ENCODE measurements at regions not wholly inside any gene's neighbourhood (a gene's known extent, or its start where the extent isn't known, plus 50 kb on each side); places are given as distances from the start of the nearest gene placed in this dataset.
A peak's percentile ranks its signal among the peaks of the same experiment; 100 is the strongest.

- Histone ChIP-seq H3K4me3 (no peak overlapping the region), H3K27ac (no peak overlapping the region)
- DNase-seq (ENCODE audit: low spot score): peak; percentile 65
- TF ChIP-seq, protein P1, sequence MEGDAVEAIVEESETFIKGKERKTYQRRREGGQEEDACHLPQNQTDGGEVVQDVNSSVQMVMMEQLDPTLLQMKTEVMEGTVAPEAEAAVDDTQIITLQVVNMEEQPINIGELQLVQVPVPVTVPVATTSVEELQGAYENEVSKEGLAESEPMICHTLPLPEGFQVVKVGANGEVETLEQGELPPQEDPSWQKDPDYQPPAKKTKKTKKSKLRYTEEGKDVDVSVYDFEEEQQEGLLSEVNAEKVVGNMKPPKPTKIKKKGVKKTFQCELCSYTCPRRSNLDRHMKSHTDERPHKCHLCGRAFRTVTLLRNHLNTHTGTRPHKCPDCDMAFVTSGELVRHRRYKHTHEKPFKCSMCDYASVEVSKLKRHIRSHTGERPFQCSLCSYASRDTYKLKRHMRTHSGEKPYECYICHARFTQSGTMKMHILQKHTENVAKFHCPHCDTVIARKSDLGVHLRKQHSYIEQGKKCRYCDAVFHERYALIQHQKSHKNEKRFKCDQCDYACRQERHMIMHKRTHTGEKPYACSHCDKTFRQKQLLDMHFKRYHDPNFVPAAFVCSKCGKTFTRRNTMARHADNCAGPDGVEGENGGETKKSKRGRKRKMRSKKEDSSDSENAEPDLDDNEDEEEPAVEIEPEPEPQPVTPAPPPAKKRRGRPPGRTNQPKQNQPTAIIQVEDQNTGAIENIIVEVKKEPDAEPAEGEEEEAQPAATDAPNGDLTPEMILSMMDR (IDR thresholded peaks at IDR 0.05): no peak
These were observed 212.0 kb upstream of the RAB6C start for GRCh38 chr2:129767346-129768035.

GRCh38 chr2:129768036-129768386 is 211.5 kb upstream of the RAB6C start:
- TF ChIP-seq, protein P1 (IDR thresholded peaks at IDR 0.05): no peak
- H3K4me3 ChIP-seq: no peak overlapping the region
- no peak for DNase-seq (ENCODE audit: low spot score)
- H3K27ac ChIP-seq: no peak overlapping the region

- DNase-seq (ENCODE audit: low spot score): no peak
- no peak overlapping the region for H3K4me3 ChIP-seq
- no peak overlapping the region for H3K27ac ChIP-seq
- TF ChIP-seq, protein P1 (IDR thresholded peaks at IDR 0.05): no peak
These were observed 210.8 kb upstream of the RAB6C start for GRCh38 chr2:129768485-129769184.

DNA sequence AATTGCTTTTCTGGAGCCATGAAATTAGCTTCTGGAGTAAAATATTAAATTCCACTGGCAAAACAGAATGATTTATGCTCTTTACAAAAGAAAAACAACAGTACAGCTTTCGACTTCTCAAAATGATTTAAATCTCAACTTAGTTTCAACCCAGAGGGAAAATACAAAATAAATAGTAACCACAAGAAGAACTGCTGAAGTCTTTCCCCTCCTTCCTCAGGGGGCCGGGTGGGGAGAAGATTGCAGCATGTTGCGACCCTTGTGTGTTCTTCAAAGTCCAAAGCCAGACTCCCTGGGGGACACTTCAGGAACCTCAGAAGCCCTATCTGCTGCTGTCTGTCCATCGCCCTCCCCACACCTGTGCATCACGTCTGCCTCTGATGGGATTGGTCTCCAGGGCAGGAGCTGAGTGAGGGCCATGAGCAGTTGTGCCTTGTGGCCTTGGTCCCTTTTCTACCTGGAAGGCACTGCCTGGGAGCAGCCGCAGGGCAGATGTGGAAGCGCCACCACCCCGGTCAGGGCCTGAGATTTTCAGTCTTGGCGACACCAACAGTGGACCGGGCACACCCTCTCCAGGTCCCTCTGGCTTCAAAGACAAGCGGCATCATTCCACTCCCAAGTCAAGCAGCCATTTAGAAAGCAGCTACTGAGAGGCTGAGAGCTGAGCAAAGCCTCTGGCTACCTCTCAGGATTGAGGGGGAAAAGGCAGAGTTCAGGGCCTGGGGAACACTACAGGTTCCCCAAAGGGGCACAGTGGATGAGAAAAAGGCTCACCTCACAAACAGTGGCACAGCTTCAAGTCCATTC is 210.1 kb upstream of the RAB6C start:
- no peak for DNase-seq (ENCODE audit: low spot score)
- Histone ChIP-seq H3K27ac (no peak overlapping the region), H3K4me3 (no peak overlapping the region)
- TF ChIP-seq, protein P1 (IDR thresholded peaks at IDR 0.05): no peak

- TF ChIP-seq, protein P1 (IDR thresholded peaks at IDR 0.05): no peak
- no peak overlapping the region for H3K4me3 ChIP-seq
- DNase-seq (ENCODE audit: low spot score): no peak
- H3K27ac ChIP-seq: no peak overlapping the region
These were observed 207.9 kb upstream of the RAB6C start for GRCh38 chr2:129771418-129772189.

- DNase-seq (ENCODE audit: low spot score): no peak
- TF ChIP-seq, protein P1 (IDR thresholded peaks at IDR 0.05): no peak
- H3K27ac ChIP-seq: no peak overlapping the region
- H3K4me3 ChIP-seq: no peak overlapping the region
These were observed 207.3 kb upstream of the RAB6C start for GRCh38 chr2:129772190-129772579.

Data from coronary artery (tissue), 2 donors.